HEK293T (cell line): ENCODE measurements at regions not wholly inside any gene's neighbourhood (a gene's known extent, or its start where the extent isn't known, plus 50 kb on each side); places are given as distances from the start of the nearest gene placed in this dataset.

ENCODE experiments used
- ARNT ChIP-seq: fragments of 450-650 bp; IDR thresholded peaks from 2 replicates; pipeline ENCODE4 v1.6.1; 2017; ENCODE audit warnings: mild to moderate bottlenecking
- CTBP1 ChIP-seq: fragments of 450-650 bp; IDR thresholded peaks from 2 replicates; pipeline ENCODE4 v1.6.1; 2016; ENCODE audit warnings: borderline replicate concordance
- FOXK2 ChIP-seq: fragments of 450-650 bp; IDR thresholded peaks from 2 replicates; pipeline ENCODE4 v1.6.1; 2016; ENCODE audit warnings: mild to moderate bottlenecking
- L3MBTL2 ChIP-seq: fragments of 450-650 bp; conservative IDR thresholded peaks from 2 replicates; pipeline ENCODE4 v1.6.1; 2016; ENCODE audit warnings: mild to moderate bottlenecking
- LEF1 ChIP-seq: fragments of 450-650 bp; IDR thresholded peaks from 2 replicates; pipeline ENCODE4 v1.6.1; 2017; ENCODE audit warnings: mild to moderate bottlenecking, borderline replicate concordance
- SP1 ChIP-seq: fragments of 450-650 bp; IDR thresholded peaks from 2 replicates; pipeline ENCODE4 v1.6.1; 2017
- SUZ12 ChIP-seq: fragments of 450-650 bp; IDR thresholded peaks from 2 replicates; pipeline ENCODE4 v1.6.1; 2016; ENCODE audit warnings: mild to moderate bottlenecking
- TARDBP ChIP-seq: fragments of 450-650 bp; IDR thresholded peaks from 2 replicates; pipeline ENCODE4 v1.6.1; 2016

DNA sequence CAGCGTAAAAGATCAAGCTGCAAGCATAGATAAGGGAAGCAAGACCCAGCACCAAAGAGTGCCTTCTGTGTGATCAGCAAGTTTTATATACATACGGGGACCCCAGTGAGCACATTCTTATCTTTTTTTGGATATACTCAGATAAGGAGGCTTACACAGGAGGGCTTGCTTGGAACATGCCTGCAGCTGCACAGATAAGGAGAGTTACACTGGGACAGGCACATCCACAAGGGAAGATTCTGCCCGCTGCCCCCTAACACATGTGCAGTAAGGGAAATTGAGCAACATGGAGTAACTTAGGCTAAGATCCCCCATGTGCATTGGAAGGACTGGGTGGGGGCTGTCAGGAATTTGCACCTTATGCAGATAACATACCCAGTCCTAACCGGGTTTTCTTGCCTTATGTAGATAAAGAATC, 1334.8 kb downstream of the MRPL39 start:
- TF ChIP-seq FOXK2 (no peak), TARDBP (no peak), SUZ12 (no peak), LEF1 (no peak), L3MBTL2 (no peak), ARNT (no peak), SP1 (no peak), CTBP1 (no peak)
